ENCODE measurements at regions not wholly inside any gene's neighbourhood (a gene's known extent, or its start where the extent isn't known, plus 50 kb on each side); places are given as distances from the start of the nearest gene placed in this dataset.
"Not testable (repeated sequence)": the region's sequence is repeated elsewhere in the genome, so short reads cannot be mapped to it uniquely, and the experiment has no call there.

DNA sequence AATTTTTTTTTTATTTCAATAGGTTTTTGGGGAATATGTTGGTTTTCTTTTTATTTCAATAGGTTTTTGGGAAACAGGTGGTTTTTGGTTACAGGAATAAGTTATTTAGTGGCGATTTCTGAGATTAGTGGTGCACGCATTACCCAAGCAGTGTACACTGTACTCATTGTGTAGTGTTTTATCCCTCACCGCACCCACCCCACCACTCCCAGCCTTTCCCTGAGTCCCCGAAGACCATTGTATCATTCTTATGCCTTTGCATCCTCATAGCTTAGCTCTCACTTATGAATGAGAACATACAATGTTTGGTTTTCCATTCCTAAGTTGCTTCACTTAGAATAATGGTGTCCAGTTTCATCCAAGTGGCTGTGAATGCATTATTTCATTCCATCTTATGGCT, 2142.4 kb upstream of the DEFB115 start:
- intact Hi-C loops (cut with DNase I); DNase-seq (ENCODE audit: low spot score): not testable (repeated sequence)

GRCh38 chr20:29119141-29119540, 2138.3 kb upstream of the DEFB115 start:
- intact Hi-C loops (cut with DNase I), result no loop called here
- DNase-seq (ENCODE audit: low spot score), result no peak

- intact Hi-C loops (cut with DNase I); DNase-seq (ENCODE audit: low spot score): not testable (repeated sequence)
Observed at GRCh38 chr20:29119684-29120083, 2137.8 kb upstream of the DEFB115 start.

DNA sequence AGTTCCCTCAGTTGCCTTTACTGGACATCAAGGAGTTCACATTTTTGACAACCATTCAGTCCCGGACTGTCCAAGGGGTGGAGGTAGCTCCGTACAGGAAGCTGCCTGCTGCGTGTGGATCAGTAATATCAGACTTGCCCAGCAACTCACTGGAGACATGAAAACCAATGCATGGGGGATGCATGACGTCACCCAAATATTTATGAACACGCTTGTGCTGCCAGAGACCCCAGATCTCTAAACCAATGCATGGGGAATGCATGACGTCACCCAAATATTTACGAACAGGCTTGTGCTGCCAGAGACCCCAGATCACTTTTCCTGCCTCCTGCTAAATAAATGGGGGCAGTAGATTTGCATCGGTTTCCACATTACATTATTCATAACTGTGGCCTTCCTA, 2137.4 kb upstream of the DEFB115 start:
- DNase-seq (ENCODE audit: low spot score); intact Hi-C loops (cut with DNase I): not testable (repeated sequence)

GRCh38 chr20:29120575-29120974, 2136.9 kb upstream of the DEFB115 start:
- DNase-seq (ENCODE audit: low spot score); intact Hi-C loops (cut with DNase I): not testable (repeated sequence)

GRCh38 chr20:29122784-29123183, 2134.7 kb upstream of the DEFB115 start:
- DNase-seq (ENCODE audit: low spot score); intact Hi-C loops (cut with DNase I): not testable (repeated sequence)

GRCh38 chr20:29123861-29124260, 2133.6 kb upstream of the DEFB115 start:
- intact Hi-C loops (cut with DNase I), result no loop called here
- DNase-seq (ENCODE audit: low spot score), result no peak
